HCT116 (cell line): ENCODE measurements at regions not wholly inside any gene's neighbourhood (a gene's known extent, or its start where the extent isn't known, plus 50 kb on each side); places are given as distances from the start of the nearest gene placed in this dataset.
A peak's percentile ranks its signal among the peaks of the same experiment; 100 is the strongest.

ENCODE experiments used
- ATAC-seq: fragments of 200-7000 bp; cut with Tn5 transposase; 2 replicates; pipeline ENCODE4 v1.9.1; 2020; ENCODE audit warnings: mild to moderate bottlenecking, moderate library complexity
- BruUV-seq: library from RNA; stranded (reverse); fragments of 400-500 nt; replicated peaks from 2 replicates; lab custom pipeline; 2021; lab: Mats Ljungman, UMichigan
- CTCF ChIA-PET: fragments of 300-600 bp; sonication (Branson Sonifier 250); formaldehyde crosslinking; loops from one replicate; lab custom pipeline; 2021; ENCODE audit warnings: antibody characterized with exemption; lab: Charles Lee
- POLR2A ChIA-PET: fragments of 300-600, 350-600 bp; sonication (Branson Sonifier 250); formaldehyde crosslinking; loops from one replicate; lab custom pipeline; 2021; ENCODE audit warnings: antibody characterized with exemption; lab: Charles Lee
- RAD21 ChIA-PET, 2 experiments: fragments of 300-600 bp; sonication (Branson Sonifier 250); formaldehyde crosslinking; loops; one replicate each; lab custom pipeline; 2023; ENCODE audit warnings: low total read pairs in 2 of 2; ENCODE audit not compliant: uncharacterized antibody in 2 of 2, unreplicated experiment in 2 of 2, low non-redundant PET in 1 of 2; lab: Charles Lee
- DNase-seq: peaks from one replicate; pipeline ENCODE4 v3.0.0-alpha.2; 2010; ENCODE audit warnings: low read depth, low spot score
- H2AFZ ChIP-seq: fragments of 200-600 bp; shearing (Covaris generic), sonication (generic); 2 replicates; pipeline ENCODE4 v1.6.1; 2017; ENCODE audit warnings: low read depth, mixed run types, mixed read lengths, antibody characterized with exemption, low read length; ENCODE audit not compliant: poor library complexity, severe bottlenecking
- H3K27ac ChIP-seq: 2 replicates; pipeline ENCODE4 v1.5.1; 2012; ENCODE audit warnings: low read depth, low read length
- H3K27me3 ChIP-seq: fragments of 200-600 bp; sonication (generic); 2 replicates; pipeline ENCODE4 v1.6.1; 2016; ENCODE audit warnings: mixed run types, low read length, mixed read lengths; ENCODE audit not compliant: insufficient read depth
- H3K36me3 ChIP-seq, 2 experiments: fragments of 200-500 bp in 1 of 2; fragments of 200-600 bp in 1 of 2; sonication (Bioruptor generic) in 1 of 2; sonication (generic) in 1 of 2; 2 replicates each; pipeline versions ENCODE4 v1.5.1 to v1.6.1; 2014 to 2016; ENCODE audit warnings: low read length in 2 of 2, inconsistent platforms in 1 of 2, mixed read lengths in 1 of 2, mixed run types in 1 of 2; ENCODE audit not compliant: insufficient read depth in 2 of 2, control insufficient read depth in 1 of 2
- H3K4me1 ChIP-seq, 2 experiments: fragments of 200-600 bp in 1 of 2; sonication (generic) in 1 of 2; 2 replicates each; pipeline versions ENCODE4 v1.5.1 to v1.6.1; 2012 to 2017; ENCODE audit warnings: low read length in 2 of 2, inconsistent platforms in 1 of 2, mild to moderate bottlenecking in 1 of 2, mixed read lengths in 1 of 2, mixed run types in 1 of 2, moderate library complexity in 1 of 2; ENCODE audit not compliant: insufficient read depth in 2 of 2, control insufficient read depth in 1 of 2
- H3K4me2 ChIP-seq: fragments of 200-600 bp; sonication (generic); 2 replicates; pipeline ENCODE4 v1.6.1; 2017; ENCODE audit warnings: mixed run types, low read length, mixed read lengths
- H3K4me3 ChIP-seq, 2 experiments: fragments of 200-600 bp in 1 of 2; sonication (generic) in 1 of 2; replicated peaks in 1 of 2; 2 replicates each; pipeline ENCODE4 v1.5.1; 2011 to 2016; ENCODE audit warnings: low read length in 2 of 2, control low read depth in 1 of 2, low read depth in 1 of 2, mild to moderate bottlenecking in 1 of 2, mixed read lengths in 1 of 2, mixed run types in 1 of 2
- H3K79me2 ChIP-seq: fragments of 200-600 bp; sonication (generic); 2 replicates; pipeline ENCODE4 v1.6.1; 2017; ENCODE audit warnings: mild to moderate bottlenecking, mixed run types, low read length, moderate library complexity, mixed read lengths; ENCODE audit not compliant: insufficient read depth
- H3K9ac ChIP-seq: fragments of 200-600 bp; sonication (generic); 2 replicates; pipeline ENCODE4 v1.6.1; 2016; ENCODE audit warnings: low read length, mixed read lengths
- H3K9me2 ChIP-seq: fragments of 200-600 bp; sonication (generic), shearing (Covaris generic); 2 replicates; pipeline ENCODE4 v1.6.1; 2017; ENCODE audit warnings: mixed run types, mild to moderate bottlenecking, moderate library complexity; ENCODE audit not compliant: insufficient read depth
- H3K9me3 ChIP-seq, 2 experiments: fragments of 200-500 bp in 1 of 2; fragments of 200-600 bp in 1 of 2; sonication (Bioruptor generic) in 1 of 2; sonication (generic) in 1 of 2; 2 replicates each; pipeline ENCODE4 v1.6.1; 2014 to 2017; ENCODE audit warnings: low read length in 2 of 2, mixed read lengths in 2 of 2, inconsistent platforms in 1 of 2, low read depth in 1 of 2, mild to moderate bottlenecking in 1 of 2, mixed run types in 1 of 2, moderate library complexity in 1 of 2; ENCODE audit not compliant: control insufficient read depth in 1 of 2, insufficient read depth in 1 of 2
- H4K20me1 ChIP-seq: fragments of 200-600 bp; sonication (generic), shearing (Covaris generic); 2 replicates; pipeline ENCODE4 v1.6.1; 2017; ENCODE audit warnings: mixed run types, mild to moderate bottlenecking, moderate library complexity; ENCODE audit not compliant: insufficient read depth
- ELF1 ChIP-seq: IDR thresholded peaks from 2 replicates; pipeline ENCODE4 v1.6.1; 2012; ENCODE audit warnings: low read depth, borderline replicate concordance
- JUND ChIP-seq: IDR thresholded peaks from 2 replicates; pipeline ENCODE4 v1.6.1; 2012
- POLR2A ChIP-seq: IDR thresholded peaks from 2 replicates; pipeline ENCODE4 v1.7.0; 2011; ENCODE audit warnings: borderline replicate concordance; ENCODE audit not compliant: insufficient read depth, insufficient read length; ENCODE audit errors: extremely low read depth
- RAD21 ChIP-seq: IDR thresholded peaks from 2 replicates; pipeline ENCODE4 v1.6.1; 2012; ENCODE audit warnings: low read depth, mild to moderate bottlenecking
- ZFX ChIP-seq: fragments of 450-650 bp; IDR thresholded peaks from 2 replicates; pipeline ENCODE4 v1.6.1; 2017
- intact Hi-C: fragments of 100-400 bp; cut with micrococcal nuclease; formaldehyde crosslinking; loops from 2 replicates; pipeline ENCODE4 v1.10.0; 2022
- TF ChIP-seq, protein P1 (sequence below), 3 experiments: fragments of 200-600 bp in 1 of 3; sonication (generic) in 1 of 3; IDR thresholded peaks in 2 of 3; conservative IDR thresholded peaks in 1 of 3; 2 replicates each; pipeline ENCODE4 v1.5.1; 2012 to 2017; ENCODE audit warnings: low read depth in 2 of 3, low read length in 2 of 3, antibody characterized with exemption in 1 of 3, borderline replicate concordance in 1 of 3, control low read depth in 1 of 3, mild to moderate bottlenecking in 1 of 3, mixed read lengths in 1 of 3, mixed run types in 1 of 3, moderate library complexity in 1 of 3; ENCODE audit not compliant: insufficient read depth in 1 of 3
- TF ChIP-seq, protein P2 (sequence below): IDR thresholded peaks from 2 replicates; pipeline ENCODE4 v1.6.1; 2011; ENCODE audit warnings: mild to moderate bottlenecking, low read length, moderate library complexity; ENCODE audit not compliant: insufficient replicate concordance; ENCODE audit errors: extremely low read depth
- TF ChIP-seq, protein P3 (sequence below): IDR thresholded peaks from 2 replicates; pipeline ENCODE4 v1.6.1; 2012

DNA sequence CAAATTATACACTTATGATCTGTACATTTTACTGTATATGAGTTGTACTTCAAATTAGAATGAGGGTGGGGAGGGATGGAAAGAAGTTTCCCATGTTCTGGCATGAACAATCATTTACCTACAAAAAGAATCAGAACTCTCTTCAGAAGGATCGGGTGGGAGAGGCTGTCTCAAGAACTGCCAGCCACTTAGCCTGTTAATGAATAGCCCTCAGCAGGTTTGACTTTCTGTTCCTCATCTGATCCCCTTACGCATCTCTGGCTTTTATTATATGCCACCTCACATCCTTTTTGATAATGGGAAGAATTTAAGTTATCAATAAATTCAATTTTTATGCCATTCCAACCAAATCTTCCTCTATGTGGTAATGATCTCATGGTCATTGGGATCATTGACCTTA lies 168.3 kb upstream of the TGFBR2 start:
- intact Hi-C loops, result loop anchor here (2.0 kb wide), 1 partner anchor 41 kb away; no protein-coding TSS in a partner anchor
- H3K27me3 ChIP-seq, result no peaks in the 10 kb centered on the region
- H3K9me3 ChIP-seq, result no peaks in the 10 kb centered on the region
- TF ChIP-seq JUND, result no peak
- TF ChIP-seq RAD21, result no peak
- TF ChIP-seq, protein P1, sequence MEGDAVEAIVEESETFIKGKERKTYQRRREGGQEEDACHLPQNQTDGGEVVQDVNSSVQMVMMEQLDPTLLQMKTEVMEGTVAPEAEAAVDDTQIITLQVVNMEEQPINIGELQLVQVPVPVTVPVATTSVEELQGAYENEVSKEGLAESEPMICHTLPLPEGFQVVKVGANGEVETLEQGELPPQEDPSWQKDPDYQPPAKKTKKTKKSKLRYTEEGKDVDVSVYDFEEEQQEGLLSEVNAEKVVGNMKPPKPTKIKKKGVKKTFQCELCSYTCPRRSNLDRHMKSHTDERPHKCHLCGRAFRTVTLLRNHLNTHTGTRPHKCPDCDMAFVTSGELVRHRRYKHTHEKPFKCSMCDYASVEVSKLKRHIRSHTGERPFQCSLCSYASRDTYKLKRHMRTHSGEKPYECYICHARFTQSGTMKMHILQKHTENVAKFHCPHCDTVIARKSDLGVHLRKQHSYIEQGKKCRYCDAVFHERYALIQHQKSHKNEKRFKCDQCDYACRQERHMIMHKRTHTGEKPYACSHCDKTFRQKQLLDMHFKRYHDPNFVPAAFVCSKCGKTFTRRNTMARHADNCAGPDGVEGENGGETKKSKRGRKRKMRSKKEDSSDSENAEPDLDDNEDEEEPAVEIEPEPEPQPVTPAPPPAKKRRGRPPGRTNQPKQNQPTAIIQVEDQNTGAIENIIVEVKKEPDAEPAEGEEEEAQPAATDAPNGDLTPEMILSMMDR (IDR thresholded peaks at IDR 0.05 in 2 of 3, conservative IDR thresholded peaks at IDR 0.05 in 1 of 3; ENCODE audit: borderline replicate concordance in 1 of 3, insufficient read depth in 1 of 3, low read depth in 2 of 3, low read length in 2 of 3), result no peak
- no peak for TF ChIP-seq ZFX
- TF ChIP-seq ELF1, result no peak
- no peak for TF ChIP-seq POLR2A
- TF ChIP-seq, protein P2, sequence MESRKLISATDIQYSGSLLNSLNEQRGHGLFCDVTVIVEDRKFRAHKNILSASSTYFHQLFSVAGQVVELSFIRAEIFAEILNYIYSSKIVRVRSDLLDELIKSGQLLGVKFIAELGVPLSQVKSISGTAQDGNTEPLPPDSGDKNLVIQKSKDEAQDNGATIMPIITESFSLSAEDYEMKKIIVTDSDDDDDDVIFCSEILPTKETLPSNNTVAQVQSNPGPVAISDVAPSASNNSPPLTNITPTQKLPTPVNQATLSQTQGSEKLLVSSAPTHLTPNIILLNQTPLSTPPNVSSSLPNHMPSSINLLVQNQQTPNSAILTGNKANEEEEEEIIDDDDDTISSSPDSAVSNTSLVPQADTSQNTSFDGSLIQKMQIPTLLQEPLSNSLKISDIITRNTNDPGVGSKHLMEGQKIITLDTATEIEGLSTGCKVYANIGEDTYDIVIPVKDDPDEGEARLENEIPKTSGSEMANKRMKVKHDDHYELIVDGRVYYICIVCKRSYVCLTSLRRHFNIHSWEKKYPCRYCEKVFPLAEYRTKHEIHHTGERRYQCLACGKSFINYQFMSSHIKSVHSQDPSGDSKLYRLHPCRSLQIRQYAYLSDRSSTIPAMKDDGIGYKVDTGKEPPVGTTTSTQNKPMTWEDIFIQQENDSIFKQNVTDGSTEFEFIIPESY, result no peak
- TF ChIP-seq, protein P3, sequence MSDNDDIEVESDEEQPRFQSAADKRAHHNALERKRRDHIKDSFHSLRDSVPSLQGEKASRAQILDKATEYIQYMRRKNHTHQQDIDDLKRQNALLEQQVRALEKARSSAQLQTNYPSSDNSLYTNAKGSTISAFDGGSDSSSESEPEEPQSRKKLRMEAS, result no peak
- ChIA-PET RAD21 (no interaction called here), CTCF (no interaction called here), POLR2A (no interaction called here)
- H3K9me2 ChIP-seq, result no peaks in the 10 kb centered on the region
- DNase-seq, result no peak
- H2AFZ ChIP-seq, result peak overlapping the region; percentile 10
- H3K36me3 ChIP-seq, result no peaks in the 10 kb centered on the region
- peaks cover 4 to 6% of the 10 kb centered on the region in 2 experiments; a peak in 2 of 4 replicates for H3K4me1 ChIP-seq
- no peak overlapping the region for H3K4me2 ChIP-seq
- no peak for ATAC-seq
- H4K20me1 ChIP-seq, result no peaks in the 10 kb centered on the region
- H3K79me2 ChIP-seq, result no peaks in the 10 kb centered on the region
- BruUV-seq, result no TSS peak
- H3K27ac ChIP-seq, result no peak overlapping the region
- no peak overlapping the region for H3K9ac ChIP-seq
- no peak overlapping the region for H3K4me3 ChIP-seq
